ENCODE measurements at regions not wholly inside any gene's neighbourhood (a gene's known extent, or its start where the extent isn't known, plus 50 kb on each side); places are given as distances from the start of the nearest gene placed in this dataset.

DNA sequence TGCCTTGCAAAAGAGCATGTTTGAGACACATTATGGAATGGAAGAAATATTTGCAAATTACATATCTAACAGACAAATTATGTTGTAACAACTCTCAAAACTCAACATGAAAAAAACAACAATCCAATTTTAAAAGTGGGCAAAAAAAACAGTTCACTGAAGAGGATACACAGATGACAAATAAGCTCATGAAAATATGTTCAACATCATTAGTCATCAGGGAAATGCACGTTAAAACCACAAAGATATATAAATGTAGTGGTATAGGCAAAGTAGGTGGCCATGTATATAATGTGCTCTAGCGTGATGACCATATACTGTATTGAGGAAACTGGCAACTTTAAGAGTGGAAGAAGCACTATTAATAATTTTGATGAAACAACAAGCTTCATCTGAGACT lies 220.1 kb downstream of the IRS1 start:
- no peak overlapping the region for H3K27ac ChIP-seq (ENCODE audit: insufficient read length, low read depth, low read length)
- no peak overlapping the region for H3K9ac ChIP-seq (ENCODE audit: extremely low read depth, insufficient read length, low read length)
- no peak overlapping the region for H4K8ac ChIP-seq (replicated peaks; ENCODE audit: insufficient read length, low read depth, low read length)
- H3K9me3 ChIP-seq (ENCODE audit: control insufficient read depth, low read depth, low read length), result no peaks in the 10 kb centered on the region
- Mint-ChIP-seq H3K4me3 (no peak overlapping the region), H3K27me3 (ENCODE audit: low read depth) (no peaks in the 10 kb centered on the region), H3K9me3 (no peaks in the 10 kb centered on the region), H3K36me3 (ENCODE audit: insufficient read depth in 1 of 3, low read depth in 3 of 3) (no peaks in the 10 kb centered on the region; a peak in 1 of 7 replicates), H3K27ac (no peak overlapping the region), H3K4me1 (peaks cover 12 to 18% of the 10 kb centered on the region in 2 experiments)
- H3K4me1 ChIP-seq (ENCODE audit: insufficient read depth, low read length), result no peaks in the 10 kb centered on the region; the same call in 1 of the 2 replicates
- H4K20me1 ChIP-seq (ENCODE audit: control insufficient read depth, insufficient read depth, insufficient read length), result no peaks in the 10 kb centered on the region
- H4K91ac ChIP-seq (ENCODE audit: insufficient read length, low read depth, low read length), result no peak overlapping the region
- H3K4me2 ChIP-seq (ENCODE audit: insufficient read depth, insufficient read length, low read length), result no peak overlapping the region
- no peaks in the 10 kb centered on the region for H3K79me1 ChIP-seq (ENCODE audit: insufficient read depth, low read depth, low read length, poor library complexity, severe bottlenecking)
- no peak overlapping the region for H3K23ac ChIP-seq (ENCODE audit: insufficient read length, low read depth, low read length)
- H3T11ph ChIP-seq (ENCODE audit: low read length), result no peak overlapping the region
- no peak overlapping the region for H2BK15ac ChIP-seq (ENCODE audit: low read depth, low read length)
- no peak overlapping the region for H2BK5ac ChIP-seq (ENCODE audit: insufficient read length, low read length)
- TF ChIP-seq, protein P1, sequence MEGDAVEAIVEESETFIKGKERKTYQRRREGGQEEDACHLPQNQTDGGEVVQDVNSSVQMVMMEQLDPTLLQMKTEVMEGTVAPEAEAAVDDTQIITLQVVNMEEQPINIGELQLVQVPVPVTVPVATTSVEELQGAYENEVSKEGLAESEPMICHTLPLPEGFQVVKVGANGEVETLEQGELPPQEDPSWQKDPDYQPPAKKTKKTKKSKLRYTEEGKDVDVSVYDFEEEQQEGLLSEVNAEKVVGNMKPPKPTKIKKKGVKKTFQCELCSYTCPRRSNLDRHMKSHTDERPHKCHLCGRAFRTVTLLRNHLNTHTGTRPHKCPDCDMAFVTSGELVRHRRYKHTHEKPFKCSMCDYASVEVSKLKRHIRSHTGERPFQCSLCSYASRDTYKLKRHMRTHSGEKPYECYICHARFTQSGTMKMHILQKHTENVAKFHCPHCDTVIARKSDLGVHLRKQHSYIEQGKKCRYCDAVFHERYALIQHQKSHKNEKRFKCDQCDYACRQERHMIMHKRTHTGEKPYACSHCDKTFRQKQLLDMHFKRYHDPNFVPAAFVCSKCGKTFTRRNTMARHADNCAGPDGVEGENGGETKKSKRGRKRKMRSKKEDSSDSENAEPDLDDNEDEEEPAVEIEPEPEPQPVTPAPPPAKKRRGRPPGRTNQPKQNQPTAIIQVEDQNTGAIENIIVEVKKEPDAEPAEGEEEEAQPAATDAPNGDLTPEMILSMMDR (conservative IDR thresholded peaks at IDR 0.05), result no peak
- H3K4ac ChIP-seq (ENCODE audit: low read depth, low read length), result no peak overlapping the region
- no peak overlapping the region for H3K14ac ChIP-seq (ENCODE audit: insufficient read depth, low read length)
- no peak overlapping the region for H2BK120ac ChIP-seq (ENCODE audit: low read depth, low read length, poor library complexity, severe bottlenecking)
- no peak overlapping the region for H3K18ac ChIP-seq (ENCODE audit: insufficient read length, low read depth, low read length)
- H2BK12ac ChIP-seq (ENCODE audit: insufficient read length, low read depth, low read length), result no peak overlapping the region
- DNase-seq, result no peak
- no peak overlapping the region for H2BK20ac ChIP-seq (ENCODE audit: low read depth, low read length, poor library complexity, severe bottlenecking)
- H3K56ac ChIP-seq (ENCODE audit: insufficient read length, low read depth, low read length), result no peak overlapping the region
- H4K5ac ChIP-seq (ENCODE audit: insufficient read length, low read depth, low read length), result no peak overlapping the region
- no peak overlapping the region for H2AK5ac ChIP-seq (ENCODE audit: insufficient read length, low read length)
- no CpG with 5 or more reads among the region's 2 CpGs for WGBS (ENCODE audit: extremely low coverage, insufficient read length, low lambda C conversion rate)
- no peaks in the 10 kb centered on the region for H3K79me2 ChIP-seq (ENCODE audit: insufficient read depth, low read length)
- no peaks in the 10 kb centered on the region for H3K23me2 ChIP-seq (ENCODE audit: insufficient read length, low read depth, low read length, poor library complexity, severe bottlenecking)
- no peak overlapping the region for H2AFZ ChIP-seq (ENCODE audit: low read length)
- H3K27me3 ChIP-seq (ENCODE audit: insufficient read depth, low read length), result no peaks in the 10 kb centered on the region

All from H9 (cell line).